GM19397 (cell line): ENCODE measurements at regions not wholly inside any gene's neighbourhood (a gene's known extent, or its start where the extent isn't known, plus 50 kb on each side); places are given as distances from the start of the nearest gene placed in this dataset.
"Not testable (repeated sequence)": the region's sequence is repeated elsewhere in the genome, so short reads cannot be mapped to it uniquely, and the experiment has no call there.

ENCODE experiments used
- ATAC-seq: cut with Tn5 transposase; IDR thresholded peaks from one replicate; pipeline ENCODE4 v1.9.1; 2021; ENCODE audit warnings: mild to moderate bottlenecking, moderate library complexity; ENCODE audit not compliant: unreplicated experiment

- no peak for ATAC-seq
Observed at GRCh38 chr12:83960767-83961166, 951.8 kb downstream of the SLC6A15 start.

- no peak for ATAC-seq
Observed at GRCh38 chr12:83958997-83959396, 953.6 kb downstream of the SLC6A15 start.

GRCh38 chr12:83954956-83955601, 957.5 kb downstream of the SLC6A15 start:
- no peak for ATAC-seq

GRCh38 chr12:83954071-83954789, 958.4 kb downstream of the SLC6A15 start:
- ATAC-seq: no peak

DNA sequence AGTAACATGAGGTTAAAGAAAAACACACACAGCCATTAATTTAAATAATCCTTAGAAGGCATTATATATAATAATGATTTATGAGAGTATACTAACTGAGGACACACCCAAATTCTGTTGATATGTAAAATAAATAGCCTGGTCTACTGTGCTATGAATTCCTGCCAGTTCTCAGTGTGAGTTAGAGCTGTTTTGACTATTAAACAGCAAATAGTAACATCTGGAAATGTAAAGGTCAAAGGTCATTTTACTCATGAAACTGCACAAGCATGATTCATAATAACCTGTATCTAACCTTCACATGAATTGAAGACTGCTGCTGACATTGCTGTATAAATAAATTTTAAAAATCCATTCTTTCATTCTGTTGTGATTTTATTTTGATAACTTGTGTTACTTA, 966.7 kb downstream of the SLC6A15 start:
- no peak for ATAC-seq

DNA sequence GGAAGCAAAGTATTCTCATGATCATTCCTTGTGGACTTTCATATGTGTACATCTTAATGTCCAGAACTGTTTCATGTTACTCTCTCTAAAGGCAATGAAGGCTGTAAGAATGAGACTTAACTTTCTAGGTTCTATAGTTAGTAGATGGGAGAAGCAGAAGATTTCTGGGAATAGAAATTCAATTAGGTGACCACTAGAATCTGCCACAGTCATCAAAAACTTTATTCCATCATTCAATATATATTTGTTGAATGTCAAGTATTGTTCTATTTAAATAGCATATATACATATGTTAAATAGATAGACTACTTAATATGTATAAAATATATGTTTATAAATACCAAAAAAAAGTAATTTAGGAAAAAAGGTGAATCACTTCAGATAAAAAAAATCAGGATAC, 972.9 kb downstream of the SLC6A15 start:
- ATAC-seq: no peak

GRCh38 chr12:83933615-83934014, 979.0 kb downstream of the SLC6A15 start:
- ATAC-seq: no peak

- ATAC-seq: no peak
Observed at GRCh38 chr12:83932011-83932410, 980.6 kb downstream of the SLC6A15 start.

- ATAC-seq: no peak
Observed at GRCh38 chr12:83931451-83931850, 981.1 kb downstream of the SLC6A15 start.

DNA sequence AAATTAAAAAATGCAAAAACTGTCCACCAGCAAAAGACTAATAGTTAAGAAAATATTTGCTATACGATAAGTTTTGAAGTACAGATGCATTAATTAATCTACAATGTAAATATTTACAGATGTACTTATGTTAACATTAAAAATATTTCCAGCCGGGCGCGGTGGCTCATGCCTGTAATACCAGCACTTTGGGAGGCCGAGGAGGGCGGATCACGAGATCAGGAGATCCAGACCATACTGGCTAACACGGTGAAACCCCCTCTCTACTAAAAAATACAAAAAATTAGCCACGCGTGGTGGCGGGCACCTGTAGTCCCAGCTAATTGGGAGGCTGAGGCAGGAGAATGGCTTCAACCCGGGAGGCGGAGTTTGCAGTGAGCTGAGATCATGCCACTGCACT, 982.8 kb downstream of the SLC6A15 start:
- not testable (repeated sequence) for ATAC-seq

DNA sequence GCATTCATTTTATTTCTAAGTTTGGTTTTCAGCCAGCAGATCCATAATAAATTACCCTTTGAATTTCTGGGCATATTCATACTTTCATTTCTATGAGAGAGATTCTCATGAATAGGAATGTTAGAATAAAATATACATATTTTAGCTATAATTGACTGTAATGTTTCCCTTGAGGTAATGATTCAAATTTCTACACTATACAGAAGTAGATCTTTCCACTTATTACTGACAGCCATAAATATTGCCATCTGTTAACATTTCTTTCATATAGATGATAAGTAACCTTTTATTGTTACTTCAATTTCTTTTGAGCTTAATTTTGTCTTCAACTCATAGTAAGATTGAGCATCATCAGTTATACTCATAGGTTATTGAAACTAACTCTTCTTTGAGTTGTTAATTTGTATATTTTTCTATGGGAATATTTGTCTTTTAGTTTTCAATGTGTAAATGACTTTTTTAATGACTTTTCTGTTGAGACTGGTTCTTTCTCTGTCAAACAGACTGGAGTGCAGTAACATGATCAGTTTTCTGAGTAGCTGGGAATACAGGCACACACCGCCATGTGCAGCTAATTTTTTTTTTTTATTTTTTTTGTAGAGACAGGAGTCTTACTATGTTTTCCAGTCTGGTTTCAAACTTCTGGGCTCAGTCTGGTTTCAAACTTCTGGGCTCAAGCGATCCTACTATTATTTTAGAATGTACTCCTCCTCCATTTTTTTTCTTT, 991.6 kb downstream of the SLC6A15 start:
- ATAC-seq: no peak

DNA sequence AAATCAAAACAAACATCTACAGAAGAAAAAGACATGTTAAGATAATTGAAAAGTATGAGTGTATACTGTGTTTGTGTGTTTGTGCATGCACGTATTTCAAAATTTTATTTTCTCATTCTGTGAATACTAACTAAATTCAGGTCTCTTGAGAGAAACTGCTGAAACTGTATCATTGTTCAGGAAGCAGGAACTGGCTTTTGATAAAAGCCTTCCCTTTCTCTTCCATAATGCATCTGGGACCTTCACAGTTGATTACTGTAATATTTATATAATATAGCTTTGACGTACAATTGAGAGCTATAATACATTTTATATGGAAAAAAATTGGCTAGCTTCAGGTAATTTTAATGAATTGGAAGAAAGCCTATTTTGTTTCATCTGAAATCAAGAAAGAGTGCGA, 993.5 kb downstream of the SLC6A15 start:
- no peak for ATAC-seq

- no peak for ATAC-seq
Observed at GRCh38 chr12:83904175-83904574, 1008.4 kb downstream of the SLC6A15 start.

DNA sequence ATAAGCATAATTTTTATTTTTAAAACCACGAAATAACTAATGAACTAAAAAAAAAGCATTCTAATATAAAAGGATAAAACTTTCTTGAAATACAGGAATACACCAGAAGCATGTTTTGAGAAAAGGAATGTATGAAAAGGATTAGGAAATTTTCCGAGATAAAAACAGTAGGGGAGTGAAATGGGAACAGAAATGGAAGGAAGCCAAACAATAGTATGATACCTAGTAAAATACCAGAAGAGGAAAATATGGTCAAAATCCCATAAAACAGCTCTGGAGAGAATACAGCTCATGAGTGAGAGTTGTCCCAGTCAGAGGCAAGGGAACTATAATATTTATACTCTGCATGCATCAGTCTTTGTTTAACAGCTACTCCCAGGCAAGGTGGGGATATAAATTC, 1016.2 kb downstream of the SLC6A15 start:
- ATAC-seq: no peak

DNA sequence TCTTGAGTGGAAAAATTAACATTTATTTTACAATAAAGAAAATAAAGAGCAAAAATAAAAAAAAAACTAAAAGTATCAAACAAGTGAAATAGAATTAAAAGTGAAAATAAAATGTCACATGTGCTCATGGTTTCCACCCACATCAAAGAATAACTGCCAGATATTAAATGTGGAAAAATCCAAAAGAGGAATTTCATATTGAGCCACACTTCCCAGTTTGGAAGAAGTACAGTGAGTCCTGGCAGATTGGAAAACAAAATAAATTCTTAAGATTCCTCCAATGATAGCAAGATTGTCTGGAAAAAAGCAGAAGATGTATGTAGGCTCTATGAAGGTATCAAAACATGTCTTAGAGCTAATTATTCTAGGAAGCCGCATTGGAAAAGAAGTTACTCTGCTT, 1019.5 kb downstream of the SLC6A15 start:
- ATAC-seq: no peak

DNA sequence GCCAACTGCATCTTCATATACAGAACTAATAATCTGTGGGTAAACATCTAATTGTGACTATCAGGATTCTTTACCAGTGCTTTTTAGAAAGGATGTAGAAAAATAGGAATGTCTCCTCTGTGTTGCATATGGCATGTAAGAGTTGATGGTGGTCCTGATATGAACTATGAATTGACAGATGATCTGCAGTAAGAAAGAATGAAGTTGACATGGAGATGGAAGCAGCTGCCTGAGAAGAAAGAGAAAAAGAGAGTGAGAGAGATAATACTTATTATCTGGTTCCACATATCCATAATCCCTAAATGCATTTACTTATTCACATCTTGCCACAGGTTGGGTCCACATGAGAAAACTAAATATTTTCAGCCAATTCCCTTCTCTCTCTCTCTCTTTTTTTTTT, 1022.9 kb downstream of the SLC6A15 start:
- no peak for ATAC-seq

- no peak for ATAC-seq
Observed at GRCh38 chr12:83886479-83886878, 1026.1 kb downstream of the SLC6A15 start.

DNA sequence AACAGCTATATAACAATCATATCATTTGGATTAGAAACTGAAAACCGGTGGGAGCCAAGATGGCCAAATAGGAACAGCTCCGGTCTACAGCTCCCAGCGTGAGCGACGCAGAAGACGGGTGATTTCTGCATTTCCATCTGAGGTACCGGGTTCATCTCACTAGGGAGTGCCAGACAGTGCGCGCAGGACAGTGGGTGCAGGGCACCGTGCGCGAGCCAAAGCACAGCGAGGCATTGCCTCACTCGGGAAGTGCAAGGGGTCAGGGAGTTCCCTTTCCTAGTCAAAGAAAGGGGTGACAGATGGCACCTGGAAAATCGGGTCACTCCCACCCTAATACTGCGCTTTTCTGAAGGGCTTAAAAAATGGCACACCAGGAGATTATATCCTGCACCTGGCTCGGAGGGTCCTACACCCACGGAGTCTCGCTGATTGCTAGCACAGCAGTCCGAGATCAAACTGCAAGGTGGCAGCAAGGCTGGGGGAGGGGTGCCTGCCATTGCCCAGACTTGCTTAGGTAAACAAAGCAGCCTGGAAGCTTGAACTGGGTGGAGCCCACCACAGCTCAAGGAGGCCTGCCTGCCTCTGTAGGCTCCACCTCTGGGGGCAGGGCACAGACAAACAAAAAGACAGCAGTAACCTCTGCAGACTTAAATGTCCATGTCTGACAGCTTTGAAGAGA, 1041.5 kb downstream of the SLC6A15 start:
- ATAC-seq: not testable (repeated sequence)

- ATAC-seq: no peak
Observed at GRCh38 chr12:83866477-83866876, 1046.1 kb downstream of the SLC6A15 start.

DNA sequence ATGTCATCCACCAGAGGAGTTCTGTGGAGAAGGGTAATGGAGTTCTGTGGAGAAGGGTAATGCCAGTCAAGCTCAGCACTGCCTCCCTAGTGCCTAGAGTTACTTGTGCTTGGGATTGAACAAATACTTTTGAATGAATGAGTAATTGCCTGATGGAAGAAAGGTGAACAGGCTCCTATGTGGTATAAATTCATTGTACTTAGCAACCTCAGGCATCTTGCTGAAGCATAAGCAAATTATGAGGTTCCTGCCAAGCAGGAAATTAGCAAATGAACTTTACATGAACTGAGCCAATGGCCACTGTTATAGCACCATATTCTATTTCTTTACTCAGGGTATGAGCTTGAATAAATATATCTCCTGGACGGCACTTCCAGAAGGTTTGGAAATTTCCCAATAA, 1047.2 kb downstream of the SLC6A15 start:
- no peak for ATAC-seq

DNA sequence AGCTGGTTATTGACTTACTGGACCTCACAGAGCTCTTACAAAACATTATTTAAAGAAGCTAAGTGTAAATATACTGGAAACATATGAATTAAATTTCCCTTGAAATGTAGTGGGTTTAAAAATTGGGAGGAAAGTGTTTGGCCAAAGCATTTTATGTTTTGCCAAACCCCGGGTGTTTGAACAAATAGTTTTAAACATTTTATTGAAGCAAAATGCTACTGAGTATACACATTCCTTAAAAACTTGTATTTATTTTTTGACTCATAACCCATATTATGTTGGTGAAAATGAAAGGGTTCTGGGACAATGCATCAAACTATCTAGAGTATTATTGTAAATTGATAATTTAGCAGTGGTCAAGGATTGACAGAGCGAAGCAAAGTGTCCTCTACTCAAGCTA, 1048.5 kb downstream of the SLC6A15 start:
- no peak for ATAC-seq
